ENCODE measurements at regions not wholly inside any gene's neighbourhood (a gene's known extent, or its start where the extent isn't known, plus 50 kb on each side); places are given as distances from the start of the nearest gene placed in this dataset.

DNA sequence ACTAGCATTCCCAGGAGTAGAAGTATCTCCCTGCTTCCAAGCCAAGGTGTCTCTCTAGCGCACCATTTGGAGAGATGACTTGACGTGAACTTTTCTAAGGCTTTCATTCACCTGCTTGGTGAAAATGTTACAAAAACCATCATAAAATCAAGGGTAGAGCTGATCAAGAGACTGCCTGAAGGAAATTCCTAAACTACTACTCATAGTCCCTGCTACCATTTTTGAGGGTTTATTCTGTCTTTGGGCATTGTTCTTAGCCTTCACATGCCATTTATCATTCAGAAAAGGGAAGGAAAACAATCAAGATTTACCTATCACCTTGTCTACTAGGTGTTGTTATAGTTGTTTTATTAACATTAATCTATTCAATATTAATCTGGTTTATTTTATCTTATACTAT lies 525.8 kb downstream of the NTRK3 start:
- no peak overlapping the region for H3K27ac ChIP-seq
- H3K9ac ChIP-seq: no peak overlapping the region
- Mint-ChIP-seq H3K27me3 (ENCODE audit: insufficient read depth, low read depth) (peaks cover 6% of the 10 kb centered on the region), H3K4me3 (no peak overlapping the region), H3K9me3 (no peaks in the 10 kb centered on the region), H3K4me1 (peaks cover 43% of the 10 kb centered on the region), H3K27ac (no peak overlapping the region), H3K36me3 (no peaks in the 10 kb centered on the region)
- no peak overlapping the region for H2AFZ ChIP-seq (replicated peaks)
- H3K9me3 ChIP-seq (ENCODE audit: low read depth): no peaks in the 10 kb centered on the region
- H3K27me3 ChIP-seq: no peaks in the 10 kb centered on the region
- H4K20me1 ChIP-seq (ENCODE audit: low read depth): no peaks in the 10 kb centered on the region
- no peak overlapping the region for H3K4me2 ChIP-seq
- DNase-seq (ENCODE audit: low spot score): no peak
- no peaks in the 10 kb centered on the region for H3K79me2 ChIP-seq (ENCODE audit: low read depth)
- no peaks in the 10 kb centered on the region for H3K4me1 ChIP-seq
- no peaks in the 10 kb centered on the region for H3K36me3 ChIP-seq
- H3K4me3 ChIP-seq: no peak overlapping the region
- no peaks in the 10 kb centered on the region for H3F3A ChIP-seq (ENCODE audit: low read depth)
- no peak for TF ChIP-seq EZH2phosphoT487 (IDR thresholded peaks at IDR 0.05)
- TF ChIP-seq, protein P1, sequence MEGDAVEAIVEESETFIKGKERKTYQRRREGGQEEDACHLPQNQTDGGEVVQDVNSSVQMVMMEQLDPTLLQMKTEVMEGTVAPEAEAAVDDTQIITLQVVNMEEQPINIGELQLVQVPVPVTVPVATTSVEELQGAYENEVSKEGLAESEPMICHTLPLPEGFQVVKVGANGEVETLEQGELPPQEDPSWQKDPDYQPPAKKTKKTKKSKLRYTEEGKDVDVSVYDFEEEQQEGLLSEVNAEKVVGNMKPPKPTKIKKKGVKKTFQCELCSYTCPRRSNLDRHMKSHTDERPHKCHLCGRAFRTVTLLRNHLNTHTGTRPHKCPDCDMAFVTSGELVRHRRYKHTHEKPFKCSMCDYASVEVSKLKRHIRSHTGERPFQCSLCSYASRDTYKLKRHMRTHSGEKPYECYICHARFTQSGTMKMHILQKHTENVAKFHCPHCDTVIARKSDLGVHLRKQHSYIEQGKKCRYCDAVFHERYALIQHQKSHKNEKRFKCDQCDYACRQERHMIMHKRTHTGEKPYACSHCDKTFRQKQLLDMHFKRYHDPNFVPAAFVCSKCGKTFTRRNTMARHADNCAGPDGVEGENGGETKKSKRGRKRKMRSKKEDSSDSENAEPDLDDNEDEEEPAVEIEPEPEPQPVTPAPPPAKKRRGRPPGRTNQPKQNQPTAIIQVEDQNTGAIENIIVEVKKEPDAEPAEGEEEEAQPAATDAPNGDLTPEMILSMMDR (IDR thresholded peaks at IDR 0.05): no peak
- TF ChIP-seq EZH2 (IDR thresholded peaks at IDR 0.05): no peak

- Mint-ChIP-seq H3K4me3 (no peak overlapping the region), H3K36me3 (no peaks in the 10 kb centered on the region), H3K4me1 (peaks cover 37% of the 10 kb centered on the region), H3K27me3 (ENCODE audit: insufficient read depth, low read depth) (peaks cover 8% of the 10 kb centered on the region), H3K9me3 (no peaks in the 10 kb centered on the region), H3K27ac (no peak overlapping the region)
- Histone ChIP-seq H2AFZ (replicated peaks) (no peak overlapping the region), H4K20me1 (ENCODE audit: low read depth) (no peaks in the 10 kb centered on the region), H3K9me3 (ENCODE audit: low read depth) (no peaks in the 10 kb centered on the region), H3K4me3 (no peak overlapping the region), H3K36me3 (no peaks in the 10 kb centered on the region), H3K27ac (no peak overlapping the region), H3F3A (ENCODE audit: low read depth) (no peaks in the 10 kb centered on the region), H3K4me1 (no peaks in the 10 kb centered on the region), H3K4me2 (no peak overlapping the region), H3K79me2 (ENCODE audit: low read depth) (no peaks in the 10 kb centered on the region), H3K9ac (no peak overlapping the region), H3K27me3 (no peaks in the 10 kb centered on the region)
- no peak for DNase-seq (ENCODE audit: low spot score)
- TF ChIP-seq EZH2phosphoT487 (IDR thresholded peaks at IDR 0.05): no peak
- no peak for TF ChIP-seq EZH2 (IDR thresholded peaks at IDR 0.05)
- TF ChIP-seq, protein P1 (IDR thresholded peaks at IDR 0.05): no peak
These were observed 527.5 kb downstream of the NTRK3 start for GRCh38 chr15:87728998-87729397.

- peaks cover 11% of the 10 kb centered on the region for H3K4me1 ChIP-seq
- H3K27ac Mint-ChIP-seq: no peak overlapping the region
These were observed 529.5 kb downstream of the NTRK3 start for GRCh38 chr15:87727073-87727472.

More at GRCh38 chr15:87727073-87727472, 529.5 kb downstream of the NTRK3 start:
- Histone ChIP-seq H3K27me3 (no peaks in the 10 kb centered on the region), H3K4me3 (no peak overlapping the region), H3K79me2 (ENCODE audit: low read depth) (no peaks in the 10 kb centered on the region), H3K36me3 (no peaks in the 10 kb centered on the region), H3K27ac (no peak overlapping the region), H3K4me2 (no peak overlapping the region), H3F3A (ENCODE audit: low read depth) (no peaks in the 10 kb centered on the region), H4K20me1 (ENCODE audit: low read depth) (no peaks in the 10 kb centered on the region), H2AFZ (replicated peaks) (no peak overlapping the region), H3K9ac (no peak overlapping the region), H3K9me3 (ENCODE audit: low read depth) (no peaks in the 10 kb centered on the region)
- no peaks in the 10 kb centered on the region for H3K36me3 Mint-ChIP-seq
- no peak for TF ChIP-seq EZH2 (IDR thresholded peaks at IDR 0.05)
- TF ChIP-seq, protein P1 (IDR thresholded peaks at IDR 0.05): no peak
- no peak for TF ChIP-seq EZH2phosphoT487 (IDR thresholded peaks at IDR 0.05)
- no peak overlapping the region for H3K4me3 Mint-ChIP-seq
- no peaks in the 10 kb centered on the region for H3K9me3 Mint-ChIP-seq
- peaks cover 38% of the 10 kb centered on the region for H3K4me1 Mint-ChIP-seq
- H3K27me3 Mint-ChIP-seq (ENCODE audit: insufficient read depth, low read depth): peaks cover 7% of the 10 kb centered on the region
- DNase-seq (ENCODE audit: low spot score): no peak

Data from neural progenitor cell (in vitro differentiated cells).